Osteoblast (primary cell): ENCODE measurements at regions not wholly inside any gene's neighbourhood (a gene's known extent, or its start where the extent isn't known, plus 50 kb on each side); places are given as distances from the start of the nearest gene placed in this dataset.

Experiments
- DNase-seq: peaks from one replicate; pipeline ENCODE4 v3.0.0; 2011; ENCODE audit warnings: low spot score, mixed read lengths; ENCODE audit not compliant: insufficient read length; ENCODE audit errors: missing footprints
- H2AFZ ChIP-seq: 2 replicates; pipeline ENCODE4 v1.6.0; 2011; ENCODE audit warnings: mild to moderate bottlenecking, low read length
- H3K27ac ChIP-seq: 2 replicates; pipeline ENCODE4 v1.5.1; 2011; ENCODE audit warnings: mild to moderate bottlenecking, low read depth, low read length, moderate library complexity
- H3K27me3 ChIP-seq: 2 replicates; pipeline ENCODE4 v1.6.0; 2012; ENCODE audit warnings: mild to moderate bottlenecking, control low read depth, inconsistent platforms, low read length, moderate library complexity; ENCODE audit not compliant: insufficient read depth
- H3K36me3 ChIP-seq: 2 replicates; pipeline ENCODE4 v1.5.1; 2011; ENCODE audit warnings: mild to moderate bottlenecking, low read length, control low read depth, moderate library complexity; ENCODE audit not compliant: insufficient read depth
- H3K4me1 ChIP-seq: 2 replicates; pipeline ENCODE4 v1.5.1; 2011; ENCODE audit warnings: mild to moderate bottlenecking, low read length, control low read depth, moderate library complexity; ENCODE audit not compliant: insufficient read depth
- H3K4me2 ChIP-seq: 2 replicates; pipeline ENCODE4 v1.6.0; 2011; ENCODE audit warnings: mild to moderate bottlenecking, low read length; ENCODE audit not compliant: insufficient read depth
- H3K4me3 ChIP-seq: fragments of 200-600 bp; sonication (generic); 3 replicates; pipeline ENCODE4 v1.5.1; 2012; ENCODE audit warnings: mild to moderate bottlenecking, low read length, inconsistent platforms; ENCODE audit not compliant: insufficient read depth
- H3K79me2 ChIP-seq: 2 replicates; pipeline ENCODE4 v1.6.0; 2012; ENCODE audit warnings: mild to moderate bottlenecking, low read length, control low read depth, inconsistent platforms; ENCODE audit not compliant: insufficient read depth
- H3K9me3 ChIP-seq: 2 replicates; pipeline ENCODE4 v1.5.1; 2011; ENCODE audit warnings: low read depth, low read length, control low read depth
- H4K20me1 ChIP-seq: 2 replicates; pipeline ENCODE4 v1.6.0; 2012; ENCODE audit warnings: mild to moderate bottlenecking, low read length, control low read depth; ENCODE audit not compliant: insufficient read depth
- CTCF ChIP-seq: IDR thresholded peaks from 2 replicates; pipeline ENCODE4 v1.5.1; 2011; ENCODE audit warnings: mild to moderate bottlenecking, low read depth, low read length, moderate library complexity; ENCODE audit errors: extremely low read depth

GRCh38 chr7:114008696-114009095 is 89.9 kb upstream of the PPP1R3A start:
- H3K4me2 ChIP-seq: no peak overlapping the region
- DNase-seq: no peak

GRCh38 chr7:114007386-114007785 is 88.6 kb upstream of the PPP1R3A start:
- no peak for TF ChIP-seq CTCF
- DNase-seq: no peak
- H3K27ac ChIP-seq: no peak overlapping the region
- no peak overlapping the region for H3K4me2 ChIP-seq
- H3K36me3 ChIP-seq: no peaks in the 10 kb centered on the region
- H3K4me3 ChIP-seq: no peak overlapping the region
- no peaks in the 10 kb centered on the region for H3K79me2 ChIP-seq
- H2AFZ ChIP-seq: no peak overlapping the region
- H3K9me3 ChIP-seq: no peaks in the 10 kb centered on the region
- no peaks in the 10 kb centered on the region for H4K20me1 ChIP-seq
- H3K4me1 ChIP-seq: no peaks in the 10 kb centered on the region
- no peaks in the 10 kb centered on the region for H3K27me3 ChIP-seq

More at GRCh38 chr7:114008696-114009095, 89.9 kb upstream of the PPP1R3A start:
- H3K4me1 ChIP-seq: no peaks in the 10 kb centered on the region
- no peaks in the 10 kb centered on the region for H3K36me3 ChIP-seq
- H3K4me3 ChIP-seq: no peak overlapping the region
- H3K27me3 ChIP-seq: no peaks in the 10 kb centered on the region
- no peaks in the 10 kb centered on the region for H3K79me2 ChIP-seq
- H4K20me1 ChIP-seq: no peaks in the 10 kb centered on the region
- no peaks in the 10 kb centered on the region for H3K9me3 ChIP-seq
- no peak overlapping the region for H3K27ac ChIP-seq
- no peak for TF ChIP-seq CTCF
- H2AFZ ChIP-seq: no peak overlapping the region

GRCh38 chr7:113998934-113999333 is 80.1 kb upstream of the PPP1R3A start:
- no peaks in the 10 kb centered on the region for H3K36me3 ChIP-seq
- no peaks in the 10 kb centered on the region for H3K4me1 ChIP-seq
- H3K27me3 ChIP-seq: no peaks in the 10 kb centered on the region
- no peak overlapping the region for H3K27ac ChIP-seq
- no peak for TF ChIP-seq CTCF
- H2AFZ ChIP-seq: no peak overlapping the region
- no peaks in the 10 kb centered on the region for H3K79me2 ChIP-seq
- H3K4me3 ChIP-seq: no peak overlapping the region
- H3K9me3 ChIP-seq: peaks cover 2% of the 10 kb centered on the region
- no peak for DNase-seq
- H3K4me2 ChIP-seq: no peak overlapping the region
- no peaks in the 10 kb centered on the region for H4K20me1 ChIP-seq

- DNase-seq: no peak
- TF ChIP-seq CTCF: no peak
- Histone ChIP-seq H2AFZ (no peak overlapping the region), H3K4me3 (no peak overlapping the region), H3K4me2 (no peak overlapping the region), H4K20me1 (no peaks in the 10 kb centered on the region), H3K79me2 (no peaks in the 10 kb centered on the region), H3K4me1 (no peaks in the 10 kb centered on the region), H3K27ac (no peak overlapping the region), H3K9me3 (peaks cover 2% of the 10 kb centered on the region), H3K36me3 (no peaks in the 10 kb centered on the region), H3K27me3 (no peaks in the 10 kb centered on the region)
These were observed 77.6 kb upstream of the PPP1R3A start for GRCh38 chr7:113996405-113996804.
